ENCODE measurements at regions not wholly inside any gene's neighbourhood (a gene's known extent, or its start where the extent isn't known, plus 50 kb on each side); places are given as distances from the start of the nearest gene placed in this dataset.

GRCh38 chr4:122980860-122981259, 58.5 kb upstream of the NUDT6 start:
- TF ChIP-seq SMC3 (IDR thresholded peaks at IDR 0.05; ENCODE audit: low read depth, low read length) (no peak), RFX5 (IDR thresholded peaks at IDR 0.05; ENCODE audit: low read depth, low read length) (no peak), ELK1 (IDR thresholded peaks at IDR 0.05; ENCODE audit: borderline replicate concordance, low read depth, low read length) (no peak), POLR2A (IDR thresholded peaks at IDR 0.05; ENCODE audit: low read depth, low read length) (no peak), RAD21 (IDR thresholded peaks at IDR 0.05; ENCODE audit: low read length) (no peak), RCOR1 (IDR thresholded peaks at IDR 0.05; ENCODE audit: insufficient replicate concordance, low read length) (no peak), FOS (IDR thresholded peaks at IDR 0.05; ENCODE audit: low read depth, low read length) (no peak), NFE2L2 (IDR thresholded peaks at IDR 0.05; ENCODE audit: low read depth, low read length) (no peak), MXI1 (IDR thresholded peaks at IDR 0.05; ENCODE audit: borderline replicate concordance, low read depth, low read length) (no peak)
- TF ChIP-seq, protein P1, sequence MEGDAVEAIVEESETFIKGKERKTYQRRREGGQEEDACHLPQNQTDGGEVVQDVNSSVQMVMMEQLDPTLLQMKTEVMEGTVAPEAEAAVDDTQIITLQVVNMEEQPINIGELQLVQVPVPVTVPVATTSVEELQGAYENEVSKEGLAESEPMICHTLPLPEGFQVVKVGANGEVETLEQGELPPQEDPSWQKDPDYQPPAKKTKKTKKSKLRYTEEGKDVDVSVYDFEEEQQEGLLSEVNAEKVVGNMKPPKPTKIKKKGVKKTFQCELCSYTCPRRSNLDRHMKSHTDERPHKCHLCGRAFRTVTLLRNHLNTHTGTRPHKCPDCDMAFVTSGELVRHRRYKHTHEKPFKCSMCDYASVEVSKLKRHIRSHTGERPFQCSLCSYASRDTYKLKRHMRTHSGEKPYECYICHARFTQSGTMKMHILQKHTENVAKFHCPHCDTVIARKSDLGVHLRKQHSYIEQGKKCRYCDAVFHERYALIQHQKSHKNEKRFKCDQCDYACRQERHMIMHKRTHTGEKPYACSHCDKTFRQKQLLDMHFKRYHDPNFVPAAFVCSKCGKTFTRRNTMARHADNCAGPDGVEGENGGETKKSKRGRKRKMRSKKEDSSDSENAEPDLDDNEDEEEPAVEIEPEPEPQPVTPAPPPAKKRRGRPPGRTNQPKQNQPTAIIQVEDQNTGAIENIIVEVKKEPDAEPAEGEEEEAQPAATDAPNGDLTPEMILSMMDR (conservative IDR thresholded peaks at IDR 0.05; ENCODE audit: low read depth, low read length) = no peak
- TF ChIP-seq, protein P2, sequence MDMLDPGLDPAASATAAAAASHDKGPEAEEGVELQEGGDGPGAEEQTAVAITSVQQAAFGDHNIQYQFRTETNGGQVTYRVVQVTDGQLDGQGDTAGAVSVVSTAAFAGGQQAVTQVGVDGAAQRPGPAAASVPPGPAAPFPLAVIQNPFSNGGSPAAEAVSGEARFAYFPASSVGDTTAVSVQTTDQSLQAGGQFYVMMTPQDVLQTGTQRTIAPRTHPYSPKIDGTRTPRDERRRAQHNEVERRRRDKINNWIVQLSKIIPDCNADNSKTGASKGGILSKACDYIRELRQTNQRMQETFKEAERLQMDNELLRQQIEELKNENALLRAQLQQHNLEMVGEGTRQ (IDR thresholded peaks at IDR 0.05; ENCODE audit: low read depth, low read length) = no peak
